MCF 10A (cell line): ENCODE measurements at regions not wholly inside any gene's neighbourhood (a gene's known extent, or its start where the extent isn't known, plus 50 kb on each side); places are given as distances from the start of the nearest gene placed in this dataset.
A peak's percentile ranks its signal among the peaks of the same experiment; 100 is the strongest.
"Not testable (repeated sequence)": the region's sequence is repeated elsewhere in the genome, so short reads cannot be mapped to it uniquely, and the experiment has no call there.

ENCODE experiments used
- BruUV-seq: library from RNA; stranded (reverse); fragments of 400-500 nt; replicated peaks from 2 replicates; lab custom pipeline; 2021; lab: Mats Ljungman, UMichigan
- CTCF ChIA-PET: fragments of 300-600 bp; sonication (Branson Sonifier 250); formaldehyde crosslinking; extraction: SDS; loops from one replicate; lab custom pipeline; 2021; ENCODE audit warnings: antibody characterized with exemption, inconsistent platforms; lab: Yijun Ruan, JAX
- POLR2A ChIA-PET: fragments of 300-600, 350-650 bp; sonication (Branson Sonifier 250); formaldehyde crosslinking; extraction: SDS; loops from one replicate; lab custom pipeline; 2020; ENCODE audit warnings: antibody characterized with exemption, inconsistent platforms; lab: Yijun Ruan, JAX
- DNase-seq: peaks from one replicate; pipeline ENCODE4 v3.0.0-alpha.2; 2018; ENCODE audit not compliant: unreplicated experiment
- H3K27ac Mint-ChIP-seq: one replicate; pipeline ENCODE4 v1.8.0; 2022; ENCODE audit warnings: mild to moderate bottlenecking, low read depth, mixed read lengths; ENCODE audit not compliant: unreplicated experiment
- H3K27me3 Mint-ChIP-seq: one replicate; pipeline ENCODE4 v1.8.0; 2022; ENCODE audit warnings: mixed read lengths; ENCODE audit not compliant: insufficient read depth, unreplicated experiment
- H3K36me3 Mint-ChIP-seq: one replicate; pipeline ENCODE4 v1.8.0; 2022; ENCODE audit warnings: mild to moderate bottlenecking, moderate library complexity, mixed read lengths; ENCODE audit not compliant: insufficient read depth, unreplicated experiment
- H3K4me1 Mint-ChIP-seq: one replicate; pipeline ENCODE4 v1.8.0; 2022; ENCODE audit warnings: mixed read lengths; ENCODE audit not compliant: insufficient read depth, unreplicated experiment
- H3K4me3 Mint-ChIP-seq: one replicate; pipeline ENCODE4 v1.8.0; 2022; ENCODE audit warnings: mild to moderate bottlenecking, moderate library complexity, mixed read lengths; ENCODE audit not compliant: unreplicated experiment
- H3K9me3 Mint-ChIP-seq: one replicate; pipeline ENCODE4 v1.8.0; 2022; ENCODE audit warnings: mixed read lengths; ENCODE audit not compliant: unreplicated experiment
- intact Hi-C: fragments of 100-400 bp; cut with micrococcal nuclease; formaldehyde crosslinking; loops from 2 replicates; pipeline ENCODE4 v1.14.1; 2022
- TF ChIP-seq, protein P1 (sequence below): fragments of 200-600 bp; IDR thresholded peaks from one replicate; pipeline ENCODE4 v1.8.0; 2022; ENCODE audit warnings: antibody characterized with exemption, mild to moderate bottlenecking; ENCODE audit not compliant: unreplicated experiment

DNA sequence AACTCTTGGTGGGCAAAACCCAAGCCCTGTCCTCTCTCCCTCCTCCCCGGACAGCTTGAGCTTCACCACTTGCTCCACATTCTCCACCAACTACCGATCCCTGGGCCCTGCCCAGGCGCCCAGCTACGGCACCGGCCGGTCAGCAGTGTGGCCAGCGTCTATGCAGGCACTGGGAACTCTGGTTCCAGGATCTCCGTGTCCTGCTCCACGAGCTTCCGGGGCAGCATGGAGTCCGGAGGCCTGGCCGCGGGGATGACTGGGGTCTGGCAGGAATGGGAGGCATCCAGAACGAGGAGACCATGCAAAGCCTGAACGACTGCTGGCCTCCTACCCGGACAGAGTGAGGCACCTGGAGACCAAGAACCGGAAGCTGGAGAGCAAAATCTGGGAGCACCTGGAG lies 68.9 kb upstream of the RTL6 start:
- no peaks in the 10 kb centered on the region for H3K9me3 Mint-ChIP-seq
- H3K4me3 Mint-ChIP-seq, result no peak overlapping the region
- intact Hi-C loops, result loop anchor here (5.0 kb wide), 1 partner anchor 205 kb away; no protein-coding TSS in a partner anchor
- peaks cover 12% of the 10 kb centered on the region for H3K4me1 Mint-ChIP-seq
- ChIA-PET POLR2A (no interaction called here), CTCF (interaction anchor here (0.6 to 1.6 kb wide), 8 partner anchors 17 to 516 kb away, joined by 3 to 6 read pairs (median 3); no protein-coding TSS in a partner anchor)
- peaks cover 6% of the 10 kb centered on the region for H3K36me3 Mint-ChIP-seq
- no peaks in the 10 kb centered on the region for H3K27me3 Mint-ChIP-seq
- TF ChIP-seq, protein P1, sequence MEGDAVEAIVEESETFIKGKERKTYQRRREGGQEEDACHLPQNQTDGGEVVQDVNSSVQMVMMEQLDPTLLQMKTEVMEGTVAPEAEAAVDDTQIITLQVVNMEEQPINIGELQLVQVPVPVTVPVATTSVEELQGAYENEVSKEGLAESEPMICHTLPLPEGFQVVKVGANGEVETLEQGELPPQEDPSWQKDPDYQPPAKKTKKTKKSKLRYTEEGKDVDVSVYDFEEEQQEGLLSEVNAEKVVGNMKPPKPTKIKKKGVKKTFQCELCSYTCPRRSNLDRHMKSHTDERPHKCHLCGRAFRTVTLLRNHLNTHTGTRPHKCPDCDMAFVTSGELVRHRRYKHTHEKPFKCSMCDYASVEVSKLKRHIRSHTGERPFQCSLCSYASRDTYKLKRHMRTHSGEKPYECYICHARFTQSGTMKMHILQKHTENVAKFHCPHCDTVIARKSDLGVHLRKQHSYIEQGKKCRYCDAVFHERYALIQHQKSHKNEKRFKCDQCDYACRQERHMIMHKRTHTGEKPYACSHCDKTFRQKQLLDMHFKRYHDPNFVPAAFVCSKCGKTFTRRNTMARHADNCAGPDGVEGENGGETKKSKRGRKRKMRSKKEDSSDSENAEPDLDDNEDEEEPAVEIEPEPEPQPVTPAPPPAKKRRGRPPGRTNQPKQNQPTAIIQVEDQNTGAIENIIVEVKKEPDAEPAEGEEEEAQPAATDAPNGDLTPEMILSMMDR, result no peak
- H3K27ac Mint-ChIP-seq, result no peak overlapping the region
- no peak for DNase-seq
- BruUV-seq, result no TSS peak

DNA sequence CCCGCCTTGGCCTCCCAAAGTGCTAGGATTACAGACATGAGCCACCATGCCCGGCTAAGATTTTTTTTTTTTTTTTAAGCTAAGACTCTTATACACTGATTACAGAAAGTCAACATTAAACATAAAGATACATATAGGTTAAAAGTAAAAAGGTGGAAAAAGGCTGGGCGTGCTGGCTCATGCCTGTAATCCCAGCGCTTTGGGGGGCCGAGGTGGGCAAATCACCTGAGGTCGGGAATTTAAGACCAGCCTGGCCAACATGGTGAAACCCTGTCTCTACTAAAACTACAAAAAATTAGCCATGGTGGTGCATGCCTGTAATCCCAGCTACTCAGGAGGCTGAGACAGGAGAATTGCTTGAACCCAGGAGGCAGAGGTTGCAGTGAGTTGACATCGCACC lies 64.6 kb upstream of the RTL6 start:
- H3K9me3 Mint-ChIP-seq, H3K36me3 Mint-ChIP-seq, DNase-seq, BruUV-seq, CTCF ChIA-PET, POLR2A ChIA-PET, H3K4me3 Mint-ChIP-seq, intact Hi-C loops, H3K4me1 Mint-ChIP-seq, H3K27ac Mint-ChIP-seq, H3K27me3 Mint-ChIP-seq: not testable (repeated sequence)

DNA sequence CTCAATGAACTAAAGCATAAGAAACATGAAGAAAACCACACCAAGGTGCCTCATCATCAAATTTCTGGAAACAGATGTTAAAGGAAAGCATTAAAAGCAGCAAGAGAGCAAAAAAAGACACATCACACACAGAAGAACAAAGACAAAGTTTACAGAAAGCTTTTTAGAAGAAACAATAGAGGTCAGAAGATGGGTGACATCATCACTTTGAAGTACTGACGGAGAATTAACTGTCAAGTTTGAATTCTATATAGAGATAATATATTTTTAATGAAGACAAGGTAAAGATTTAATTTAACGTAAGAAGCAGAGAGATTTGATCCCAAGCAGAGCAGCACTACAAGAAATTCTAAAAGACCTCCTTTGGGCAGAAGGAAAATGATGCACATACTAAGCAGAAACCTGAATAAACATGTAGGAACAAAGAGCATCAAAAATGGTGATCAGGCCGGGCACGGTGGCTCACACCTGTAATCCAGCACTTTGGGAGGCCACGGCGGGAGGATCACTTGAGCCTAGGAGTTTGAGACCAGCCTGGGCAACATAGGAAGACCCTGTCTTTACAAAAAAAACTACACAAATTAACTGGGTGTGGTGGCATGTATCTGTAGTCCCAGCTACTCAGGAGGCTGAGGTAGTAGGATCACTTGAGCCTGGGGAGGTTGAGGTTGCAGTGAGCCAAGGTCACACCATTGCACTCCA lies 63.3 kb upstream of the RTL6 start:
- DNase-seq, result no peak
- intact Hi-C loops, result no loop called here
- ChIA-PET POLR2A (no interaction called here), CTCF (no interaction called here)
- TF ChIP-seq, protein P1, result no peak
- no TSS peak for BruUV-seq
- Mint-ChIP-seq H3K36me3 (no peaks in the 10 kb centered on the region), H3K27ac (no peak overlapping the region), H3K4me3 (no peak overlapping the region), H3K27me3 (peaks cover 6% of the 10 kb centered on the region), H3K9me3 (no peaks in the 10 kb centered on the region), H3K4me1 (no peaks in the 10 kb centered on the region)

DNA sequence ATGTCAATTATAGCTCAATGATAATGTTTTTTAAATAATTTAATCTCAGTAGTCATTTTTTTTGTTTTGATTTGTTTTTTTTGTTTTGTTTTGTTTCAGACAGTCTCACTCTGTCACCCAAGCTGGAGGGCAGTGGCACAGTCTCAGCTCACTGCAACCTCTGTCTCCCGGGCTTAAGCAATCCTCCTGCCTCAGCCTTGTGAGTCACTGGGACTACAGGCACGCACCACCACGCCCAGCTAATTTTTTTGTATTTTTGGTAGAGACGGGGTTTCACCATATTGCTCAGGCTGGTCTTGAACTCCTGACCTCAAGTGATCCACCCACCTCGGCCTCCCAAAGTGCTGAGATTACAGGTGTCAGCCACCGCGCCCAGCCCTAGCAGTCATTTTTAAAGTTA lies 60.6 kb upstream of the RTL6 start:
- H3K27ac Mint-ChIP-seq, H3K9me3 Mint-ChIP-seq: not testable (repeated sequence)

DNA sequence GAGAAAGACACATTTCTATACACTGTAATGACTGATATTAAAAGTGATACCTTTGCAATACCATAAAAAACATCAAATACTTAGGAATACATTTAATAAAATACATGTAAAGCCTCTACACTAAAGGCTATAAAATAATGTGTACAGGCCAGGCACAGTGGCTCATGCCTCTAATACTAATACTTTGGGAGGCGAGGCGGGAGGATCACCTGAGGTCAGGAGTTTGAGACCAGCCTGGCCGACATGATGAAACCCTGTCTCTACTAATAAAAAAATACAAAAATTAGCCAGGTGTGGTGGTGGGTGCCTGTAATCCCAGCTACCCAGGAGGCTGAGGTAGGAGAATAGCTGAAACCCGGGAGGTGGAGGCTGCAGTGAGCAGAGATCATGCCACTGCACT lies 59.8 kb upstream of the RTL6 start:
- H3K9me3 Mint-ChIP-seq, DNase-seq, H3K27ac Mint-ChIP-seq, BruUV-seq, POLR2A ChIA-PET, H3K4me1 Mint-ChIP-seq, H3K4me3 Mint-ChIP-seq, H3K36me3 Mint-ChIP-seq: not testable (repeated sequence)
- H3K27me3 Mint-ChIP-seq, result peaks cover 31% of the 10 kb centered on the region
- intact Hi-C loops, result loop anchor here (10.0 kb wide), 1 partner anchor 63 kb away; the partner anchor contains the start of gene RTL6
- CTCF ChIA-PET, result interaction anchor here (0.8 kb wide), 1 partner anchor 7 kb away, joined by 4 read pairs; no protein-coding TSS in a partner anchor

More for the DNA sequence above, 60.6 kb upstream of the RTL6 start:
- peak; percentile 85 for DNase-seq
- BruUV-seq, H3K4me3 Mint-ChIP-seq, H3K36me3 Mint-ChIP-seq, H3K4me1 Mint-ChIP-seq: not testable (repeated sequence)
- intact Hi-C loops, result loop anchor here (10.0 kb wide), 1 partner anchor 64 kb away; the partner anchor contains the start of gene RTL6
- ChIA-PET CTCF (interaction anchor here (0.8 kb wide), 1 partner anchor 8 kb away, joined by 4 read pairs; no protein-coding TSS in a partner anchor), POLR2A (interaction anchor here (1.3 kb wide), 1 partner anchor 8 kb away, joined by 4 read pairs; no protein-coding TSS in a partner anchor)
- peaks cover 31% of the 10 kb centered on the region for H3K27me3 Mint-ChIP-seq
